Activated CD4-positive, alpha-beta T cell treated with anti-CD3 and anti-CD28 coated beads, Interleukin-10, Interleukin-2, amounts not matched to agents 100 ng/mL and 50 ng/mL, durations not matched to agents 16 hours and 8 hours (primary cell): ENCODE measurements at regions not wholly inside any gene's neighbourhood (a gene's known extent, or its start where the extent isn't known, plus 50 kb on each side); places are given as distances from the start of the nearest gene placed in this dataset.
"Not testable (repeated sequence)": the region's sequence is repeated elsewhere in the genome, so short reads cannot be mapped to it uniquely, and the experiment has no call there.

Experiments
- DNase-seq: peaks from one replicate; pipeline ENCODE4 v3.0.0-alpha.2; 2020

DNA sequence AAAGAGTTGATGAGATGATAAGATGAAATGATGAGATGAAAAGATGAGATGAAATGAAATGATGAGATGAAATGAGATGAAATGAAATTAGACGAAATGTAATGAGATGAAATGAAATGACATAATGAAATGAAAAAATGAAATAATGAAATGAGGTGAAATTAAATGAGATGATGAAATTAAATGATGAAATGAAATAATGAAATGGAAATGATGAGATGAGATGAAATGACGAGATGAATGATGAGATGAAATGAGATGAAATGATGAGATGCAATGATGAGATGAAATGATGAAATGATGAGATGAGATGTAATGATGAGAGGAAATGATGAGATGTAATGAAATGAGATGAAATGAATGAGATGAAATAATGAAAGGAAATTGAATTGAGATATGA lies 339.3 kb upstream of the PLGLB1 start:
- DNase-seq: not testable (repeated sequence)

DNA sequence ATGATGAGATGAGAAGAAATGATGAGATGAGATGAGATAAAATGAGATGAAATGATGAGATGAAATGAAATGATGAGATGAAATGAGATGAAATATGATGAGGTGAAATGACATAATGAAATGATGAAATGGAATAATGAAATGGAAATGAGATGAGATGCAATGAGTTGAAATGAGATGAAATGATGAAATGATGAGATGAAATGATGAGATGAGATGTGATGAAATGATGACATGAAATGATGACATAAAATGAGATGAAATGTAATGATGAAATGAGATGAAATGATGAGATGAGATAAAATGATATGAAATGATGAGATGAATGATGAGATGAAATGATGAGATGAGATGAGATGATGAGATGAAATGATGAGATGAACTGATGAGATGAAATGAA lies 340.2 kb upstream of the PLGLB1 start:
- DNase-seq: not testable (repeated sequence)

DNA sequence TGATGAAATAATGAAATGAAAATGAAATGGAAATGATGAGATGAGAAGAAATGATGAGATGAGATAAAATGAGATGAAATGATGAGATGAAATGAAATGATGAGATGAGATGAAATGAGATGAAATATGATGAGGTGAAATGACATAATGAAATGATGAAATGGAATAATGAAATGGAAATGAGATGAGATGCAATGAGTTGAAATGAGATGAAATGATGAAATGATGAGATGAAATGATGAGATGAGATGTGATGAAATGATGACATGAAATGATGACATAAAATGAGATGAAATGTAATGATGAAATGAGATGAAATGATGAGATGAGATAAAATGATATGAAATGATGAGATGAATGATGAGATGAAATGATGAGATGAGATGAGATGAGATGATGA lies 342.7 kb upstream of the PLGLB1 start:
- not testable (repeated sequence) for DNase-seq

DNA sequence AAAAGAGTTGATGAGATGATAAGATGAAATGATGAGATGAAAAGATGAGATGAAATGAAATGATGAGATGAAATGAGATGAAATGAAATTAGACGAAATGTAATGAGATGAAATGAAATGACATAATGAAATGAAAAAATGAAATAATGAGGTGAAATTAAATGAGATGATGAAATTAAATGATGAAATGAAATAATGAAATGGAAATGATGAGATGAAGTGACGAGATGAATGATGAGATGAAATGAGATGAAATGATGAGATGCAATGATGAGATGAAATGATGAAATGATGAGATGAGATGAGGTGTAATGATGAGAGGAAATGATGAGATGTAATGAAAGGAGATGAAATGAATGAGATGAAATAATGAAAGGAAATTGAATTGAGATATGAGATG lies 343.4 kb upstream of the PLGLB1 start:
- DNase-seq: not testable (repeated sequence)

DNA sequence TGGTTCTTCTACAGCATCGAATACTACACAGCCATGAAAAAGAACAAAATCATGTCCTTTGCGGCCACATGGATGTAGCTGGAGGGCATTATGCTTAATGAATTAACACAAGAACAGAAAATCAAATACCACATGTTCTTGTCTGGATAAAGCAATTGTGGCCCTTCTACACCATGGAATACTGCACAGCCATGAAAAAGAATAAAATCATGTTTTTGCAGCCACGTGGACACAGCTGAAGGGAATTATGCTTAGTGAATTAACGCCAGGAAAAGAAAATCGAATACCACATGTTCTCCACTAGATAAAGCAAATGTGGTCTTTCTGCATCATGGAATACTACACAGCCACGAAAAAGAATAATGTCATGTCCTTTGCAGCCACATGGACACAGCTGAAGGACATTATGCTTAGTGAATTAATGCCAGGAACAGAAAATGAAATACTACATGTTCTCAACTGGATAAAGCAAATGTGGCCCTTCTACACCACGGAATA lies 361.8 kb upstream of the PLGLB2 start:
- not testable (repeated sequence) for DNase-seq

DNA sequence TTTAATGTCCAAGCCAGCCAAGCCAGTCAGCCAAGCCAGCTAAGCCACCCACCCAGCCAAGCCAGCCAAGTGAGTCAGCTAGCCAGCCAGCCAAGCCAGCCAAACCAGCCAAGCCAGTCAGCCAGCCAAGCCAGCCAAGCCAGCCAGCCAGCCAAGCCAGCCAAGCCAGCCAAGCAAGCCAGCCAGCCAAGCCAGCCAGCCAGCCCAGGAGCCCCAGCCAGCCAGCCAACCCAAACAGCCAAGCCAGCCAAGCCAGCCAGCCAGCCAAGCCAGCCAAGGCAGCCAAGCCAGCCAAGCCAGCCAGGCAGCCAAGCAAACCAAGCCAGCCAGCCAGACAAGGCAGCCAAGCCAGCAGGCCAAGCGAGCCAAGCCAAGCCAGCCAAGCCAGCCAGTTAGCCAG lies 352.1 kb upstream of the PLGLB2 start:
- not testable (repeated sequence) for DNase-seq

DNA sequence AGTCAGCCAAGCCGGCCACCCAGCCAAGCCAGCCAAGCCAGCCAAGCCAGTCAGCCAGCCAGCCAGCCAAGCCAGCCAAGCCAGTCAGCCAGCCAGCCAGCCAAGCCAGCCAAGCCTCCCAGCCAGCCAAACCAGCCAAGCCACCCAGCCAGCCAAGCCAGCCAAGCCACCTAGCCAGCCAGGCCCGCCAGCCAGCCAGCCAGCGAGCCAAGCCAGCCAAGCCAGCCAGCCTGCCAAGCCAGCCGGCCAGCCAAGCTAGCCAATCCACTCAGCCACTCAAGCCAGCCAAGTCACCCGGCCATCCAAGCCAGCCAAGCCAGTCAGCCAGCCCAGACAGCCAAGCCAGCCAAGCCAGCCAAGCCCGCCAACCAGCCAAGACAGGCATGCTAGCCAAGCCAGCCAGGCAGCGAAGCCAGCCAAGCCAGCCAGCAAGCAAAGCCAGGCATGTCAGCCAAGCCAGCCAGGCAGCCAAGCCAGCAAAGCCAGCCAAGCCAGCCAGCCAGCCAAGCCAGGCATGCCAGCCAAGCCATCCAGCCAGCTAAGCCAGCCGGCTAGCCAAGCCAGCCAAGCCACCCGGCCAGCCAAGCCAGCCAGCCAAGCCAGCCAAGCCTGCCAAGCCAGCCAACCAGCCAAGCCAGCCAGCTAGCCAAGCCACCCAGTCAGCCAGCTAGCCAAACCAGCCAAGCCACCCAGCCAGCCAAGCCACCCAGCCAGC lies 351.2 kb upstream of the PLGLB2 start:
- not testable (repeated sequence) for DNase-seq

DNA sequence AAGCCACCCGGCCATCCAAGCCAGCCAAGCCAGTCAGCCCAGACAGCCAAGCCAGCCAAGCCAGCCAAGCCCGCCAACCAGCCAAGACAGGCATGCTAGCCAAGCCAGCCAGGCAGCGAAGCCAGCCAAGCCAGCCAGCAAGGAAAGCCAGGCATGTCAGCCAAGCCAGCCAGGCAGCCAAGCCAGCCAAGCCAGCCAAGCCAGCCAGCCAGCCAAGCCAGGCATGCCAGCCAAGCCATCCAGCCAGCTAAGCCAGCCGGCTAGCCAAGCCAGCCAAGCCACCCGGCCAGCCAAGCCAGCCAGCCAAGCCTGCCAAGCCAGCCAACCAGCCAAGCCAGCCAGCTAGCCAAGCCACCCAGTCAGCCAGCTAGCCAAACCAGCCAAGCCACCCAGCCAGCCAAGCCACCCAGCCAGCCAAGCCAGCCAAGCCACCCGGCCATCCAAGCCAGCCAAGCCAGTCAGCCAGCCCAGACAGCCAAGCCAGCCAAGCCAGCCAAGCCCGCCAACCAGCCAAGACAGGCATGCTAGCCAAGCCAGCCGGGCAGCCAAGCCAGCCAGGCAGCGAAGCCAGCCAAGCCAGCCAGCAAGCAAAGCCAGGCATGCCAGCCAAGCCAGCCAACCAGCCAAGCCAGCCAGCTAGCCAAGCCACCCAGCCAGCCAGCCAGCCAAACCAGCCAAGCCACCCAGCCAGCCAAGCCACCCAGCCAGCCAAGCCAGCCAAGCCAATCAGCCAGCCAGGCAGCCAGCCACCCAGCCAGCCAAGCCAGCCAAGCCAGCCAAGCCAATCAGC lies 350.4 kb upstream of the PLGLB2 start:
- not testable (repeated sequence) for DNase-seq

DNA sequence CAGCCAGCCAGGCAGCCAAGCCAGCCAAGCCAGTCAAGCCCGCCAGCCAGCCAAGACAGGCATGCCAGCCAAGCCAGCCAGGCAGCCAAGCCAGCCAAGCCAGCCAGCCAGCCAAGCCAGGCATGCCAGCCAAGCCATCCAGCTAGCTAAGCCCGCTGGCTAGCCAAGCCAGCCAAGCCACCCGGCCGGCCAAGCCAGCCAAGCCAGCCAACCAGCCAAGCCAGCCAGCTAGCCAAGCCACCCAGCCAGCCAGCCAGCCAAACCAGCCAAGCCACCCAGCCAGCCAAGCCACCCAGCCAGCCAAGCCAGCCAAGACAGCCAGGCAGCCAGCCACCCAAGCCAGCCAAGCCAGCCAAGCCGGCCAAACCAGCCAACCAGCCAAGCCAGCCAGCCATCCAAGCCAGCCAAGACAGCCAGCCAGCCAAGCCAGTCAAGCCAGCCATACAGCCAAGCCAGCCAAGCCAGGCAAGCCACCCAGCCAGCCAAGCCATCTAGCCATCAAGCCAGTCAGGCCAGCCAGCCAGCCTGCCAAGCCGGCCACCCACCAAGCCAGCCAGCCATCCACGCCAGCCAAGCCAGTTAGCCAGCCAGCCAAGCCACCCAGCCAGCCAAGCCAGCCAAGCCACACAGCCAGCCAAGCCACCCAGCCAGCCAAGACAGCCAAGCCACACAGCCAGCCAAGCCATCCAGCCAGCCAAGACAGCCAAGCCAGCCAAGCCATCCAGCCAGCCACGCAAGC lies 349.2 kb upstream of the PLGLB2 start:
- DNase-seq: not testable (repeated sequence)

DNA sequence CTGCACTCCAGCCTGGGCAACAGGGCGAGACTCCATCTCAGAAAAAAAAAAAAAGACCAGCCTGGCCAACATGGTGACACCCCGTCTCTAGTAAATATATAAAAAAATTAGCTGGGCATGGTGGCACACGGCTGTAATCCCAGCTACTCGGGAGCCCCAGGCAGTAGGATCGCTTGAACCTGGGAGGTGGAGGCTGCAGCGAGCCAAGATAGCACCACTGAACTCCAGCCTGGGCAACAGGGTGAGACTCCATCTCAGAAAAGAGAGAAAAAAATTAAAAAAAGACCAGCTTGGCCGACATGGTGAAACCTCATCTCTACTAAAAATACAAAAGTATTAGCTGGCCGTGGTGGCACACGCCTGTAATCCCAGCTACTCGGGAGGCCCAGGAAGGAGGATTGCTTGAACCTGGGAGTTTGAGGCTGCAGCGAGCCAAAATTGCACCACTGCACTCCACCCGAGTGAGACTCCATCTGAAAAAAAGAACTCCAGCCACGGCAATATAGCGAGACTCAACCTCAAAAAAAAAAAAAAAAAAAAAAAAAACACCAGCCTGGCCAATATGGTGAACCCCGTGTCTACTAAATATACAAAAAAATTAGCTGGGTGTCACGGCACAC lies 346.1 kb upstream of the PLGLB2 start:
- no peak for DNase-seq

DNA sequence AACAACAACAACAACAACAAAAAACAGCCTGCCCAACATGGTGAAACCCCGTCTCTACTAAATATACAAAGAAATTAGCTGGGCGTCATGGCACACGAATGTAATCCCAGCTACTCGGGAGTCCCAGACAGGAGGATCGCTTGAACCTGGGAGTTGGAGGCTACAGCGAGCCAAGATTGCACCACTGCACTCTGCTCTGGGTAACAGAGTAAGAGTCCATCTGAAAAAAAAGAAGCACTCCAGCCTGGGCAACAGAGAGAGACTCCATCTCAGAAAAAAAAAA lies 344.1 kb upstream of the PLGLB2 start:
- DNase-seq: no peak

DNA sequence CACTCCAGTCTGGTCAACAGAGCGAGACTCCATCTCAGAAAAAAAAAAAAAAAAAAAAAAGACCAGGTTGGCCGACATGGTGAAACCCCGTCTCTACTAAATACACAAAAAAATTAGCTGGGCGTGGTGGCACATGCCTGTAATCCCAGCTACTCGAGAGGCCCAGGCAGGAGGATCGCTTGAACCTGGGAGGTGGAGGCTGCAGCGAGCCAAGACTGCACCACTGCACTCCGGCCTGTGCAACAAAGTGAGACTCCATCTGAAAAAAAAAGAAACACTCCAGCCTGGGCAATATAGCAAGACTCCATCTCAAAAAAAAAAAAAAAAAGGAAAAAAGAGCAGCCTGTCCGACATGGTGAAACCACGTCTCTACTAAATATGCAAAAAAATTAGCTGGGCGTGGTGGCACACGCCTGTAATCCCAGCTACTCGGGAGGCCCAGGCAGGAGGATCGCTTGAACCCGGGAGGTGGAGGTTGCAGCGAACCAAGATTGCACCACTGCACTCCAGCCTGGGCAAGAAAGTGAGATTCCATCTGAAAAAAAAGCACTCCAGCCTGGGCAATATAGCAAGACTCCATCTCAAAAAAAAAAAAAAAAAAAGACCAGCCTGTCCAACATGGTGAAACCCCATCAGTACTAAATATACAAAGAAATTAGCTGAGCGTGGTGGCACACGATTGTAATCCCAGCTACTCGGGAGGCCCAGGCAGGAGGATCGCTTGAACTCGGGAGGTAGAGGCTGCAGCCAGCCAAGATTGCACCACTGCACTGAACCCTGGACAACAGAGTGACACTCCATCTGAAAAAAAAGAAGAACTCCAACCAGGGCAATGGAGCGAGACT lies 343.3 kb upstream of the PLGLB2 start:
- not testable (repeated sequence) for DNase-seq

DNA sequence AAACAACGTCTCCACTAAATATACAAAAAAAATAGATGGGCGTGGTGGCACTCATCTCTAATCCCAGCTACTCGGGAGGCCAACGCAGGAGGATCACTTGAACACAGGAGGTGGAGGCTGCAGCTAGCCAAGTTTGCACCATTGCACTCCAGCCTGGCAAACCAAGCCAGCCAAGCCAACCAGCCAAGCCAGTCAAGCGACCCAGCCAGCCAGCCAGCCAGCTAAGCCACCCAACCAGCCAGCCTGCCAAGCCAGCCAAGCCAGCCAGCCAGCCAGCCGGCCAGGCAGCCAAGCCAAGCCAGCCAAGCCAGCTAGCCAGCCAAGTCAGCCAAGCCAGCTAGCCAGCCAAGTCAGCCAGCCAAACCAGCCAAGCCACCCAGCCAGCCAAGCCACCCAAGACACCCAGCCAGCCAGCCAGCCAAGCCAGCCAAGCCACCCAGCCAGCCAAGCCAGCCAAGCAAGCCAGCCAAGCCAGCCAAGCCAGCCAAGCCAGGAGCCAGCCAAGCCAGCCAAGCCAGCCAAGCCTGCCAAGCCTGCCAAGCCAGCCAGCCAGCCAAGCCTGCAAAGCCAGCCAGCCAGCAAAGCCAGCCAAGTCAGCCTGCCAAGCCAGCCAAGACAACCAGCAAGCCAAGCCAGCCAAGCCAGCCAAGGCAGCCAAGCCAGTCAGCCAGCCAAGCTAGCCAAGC lies 342.2 kb upstream of the PLGLB2 start:
- DNase-seq: not testable (repeated sequence)

DNA sequence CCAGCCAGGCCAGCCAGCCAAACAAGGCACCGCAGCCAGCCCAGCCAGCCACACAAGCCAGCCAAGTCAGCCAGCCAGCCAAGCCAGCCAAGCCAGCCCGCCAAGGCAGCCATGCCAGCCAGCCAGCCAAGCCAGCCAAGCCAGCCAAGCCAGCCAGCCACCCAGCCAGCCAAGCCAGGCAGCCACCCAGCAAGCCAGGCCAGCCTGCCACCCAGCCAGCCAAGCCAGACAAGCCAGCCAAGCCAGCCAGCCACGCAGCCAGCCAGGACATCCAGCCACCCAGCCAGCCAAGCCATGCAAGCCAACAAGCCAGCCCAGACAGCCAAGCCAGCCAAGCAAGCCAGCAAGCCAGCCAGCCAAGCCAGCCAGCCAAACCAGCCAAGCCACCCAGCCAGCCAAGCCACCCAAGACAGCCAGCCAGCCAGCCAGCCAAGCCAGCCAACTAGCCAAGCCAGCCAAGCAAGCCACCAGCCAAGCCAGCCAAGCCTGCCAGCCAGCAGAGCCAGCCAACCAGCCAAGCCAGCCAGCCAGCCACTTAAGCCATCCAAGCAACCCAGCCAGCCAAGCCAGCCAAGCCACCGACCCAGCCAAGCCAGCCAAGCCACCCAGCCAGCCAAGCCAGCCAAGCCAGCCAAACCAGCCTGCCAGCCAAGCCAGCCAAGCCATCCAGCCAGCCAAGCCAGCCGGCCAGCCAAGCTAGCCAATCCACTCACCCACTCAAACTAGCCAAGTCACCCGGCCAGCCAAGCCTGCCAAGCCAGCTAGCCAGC lies 341.3 kb upstream of the PLGLB2 start:
- not testable (repeated sequence) for DNase-seq

DNA sequence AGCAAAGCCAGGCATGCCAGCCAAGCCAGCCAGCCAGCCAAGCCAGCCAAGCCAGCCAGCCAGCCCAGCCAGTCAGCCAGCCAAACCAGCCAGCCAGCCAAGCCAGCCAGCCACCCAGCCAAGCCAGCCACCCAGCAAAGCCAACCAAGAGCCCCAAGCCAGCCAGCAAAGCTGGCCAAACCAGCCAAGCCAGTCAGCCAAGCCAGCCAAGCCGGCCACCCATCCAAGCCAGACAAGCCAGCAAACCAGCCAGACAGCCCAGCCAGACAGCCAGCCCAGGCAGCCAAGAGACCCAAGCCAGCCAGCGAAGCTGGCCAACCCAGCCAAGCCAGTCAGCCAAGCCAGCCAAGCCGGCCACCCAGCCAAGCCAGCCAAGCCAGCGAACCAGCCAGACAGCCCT lies 338.3 kb upstream of the PLGLB2 start:
- DNase-seq: not testable (repeated sequence)

DNA sequence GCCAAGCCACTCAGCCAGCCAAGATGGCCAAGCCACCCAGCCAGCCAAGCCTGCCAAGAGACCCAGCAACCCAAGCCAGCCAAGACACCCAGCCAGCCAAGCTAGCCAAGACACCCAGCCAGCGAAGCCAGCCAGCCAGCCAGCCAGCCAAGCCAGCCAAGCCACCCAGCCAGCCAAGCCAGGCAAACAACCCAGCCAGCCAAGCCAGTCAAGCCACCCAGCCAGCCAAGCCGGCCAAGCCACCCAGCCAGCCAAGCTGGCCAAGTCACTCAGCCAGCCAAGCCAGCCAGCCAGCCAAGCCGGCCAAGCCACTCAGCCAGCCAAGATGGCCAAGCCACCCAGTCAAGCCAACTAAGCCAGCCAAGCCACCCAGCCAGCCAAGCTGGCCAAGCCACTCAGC lies 337.5 kb upstream of the PLGLB2 start:
- DNase-seq: not testable (repeated sequence)

DNA sequence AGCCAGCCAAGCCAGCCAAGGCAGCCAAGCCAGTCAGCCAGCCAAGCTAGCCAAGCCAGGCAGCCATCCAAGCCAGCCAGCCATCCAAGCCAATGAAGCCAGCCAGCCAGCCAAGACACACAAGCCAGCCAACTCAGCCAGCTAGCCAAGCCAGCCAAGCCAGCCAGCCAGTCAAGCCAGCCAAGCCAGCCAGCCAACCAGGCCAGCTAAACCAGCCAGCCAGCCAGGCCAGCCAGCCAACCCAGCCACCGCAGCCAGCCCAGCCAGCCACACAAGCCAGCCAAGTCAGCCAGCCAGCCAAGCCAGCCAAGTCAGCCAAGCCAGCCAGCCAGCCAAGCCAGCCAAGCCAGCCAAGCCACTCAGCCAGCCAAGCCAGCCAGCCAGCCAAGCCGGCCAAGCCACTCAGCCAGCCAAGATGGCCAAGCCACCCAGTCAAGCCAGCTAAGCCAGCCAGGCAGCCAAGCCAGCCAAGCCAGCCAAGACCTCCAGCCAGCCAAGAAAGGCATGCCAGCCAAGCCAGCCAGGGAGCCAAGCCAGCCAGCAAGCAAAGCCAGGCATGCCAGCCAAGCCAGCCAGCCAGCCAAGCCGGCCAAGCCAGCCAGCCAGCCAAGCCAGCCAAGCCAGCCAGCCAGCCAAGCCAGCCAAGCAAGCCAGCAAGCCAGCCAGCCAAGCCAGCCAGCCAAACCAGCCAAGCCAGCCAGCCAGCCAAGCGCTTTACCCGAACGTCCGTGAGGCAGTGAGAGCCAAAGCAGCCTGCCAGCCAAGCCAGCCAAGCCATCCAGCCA lies 335.7 kb upstream of the PLGLB2 start:
- not testable (repeated sequence) for DNase-seq

DNA sequence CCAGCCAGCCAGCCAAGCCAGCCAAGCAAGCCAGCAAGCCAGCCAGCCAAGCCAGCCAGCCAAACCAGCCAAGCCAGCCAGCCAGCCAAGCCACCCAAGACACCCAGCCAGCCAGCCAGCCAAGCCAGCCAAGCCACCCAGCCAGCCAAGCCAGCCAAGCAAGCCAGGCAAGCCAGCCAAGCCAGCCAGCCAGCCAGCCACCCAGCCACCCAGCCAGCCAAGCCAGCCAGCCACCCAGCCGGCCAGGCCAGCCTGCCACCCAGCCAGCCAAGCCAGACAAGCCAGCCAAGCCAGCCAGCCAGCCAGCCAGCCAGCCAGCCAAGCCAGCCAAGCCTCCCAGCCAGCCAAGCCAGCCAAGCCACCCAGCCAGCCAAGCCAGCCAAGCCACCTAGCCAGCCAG lies 333.6 kb upstream of the PLGLB2 start:
- DNase-seq: not testable (repeated sequence)

DNA sequence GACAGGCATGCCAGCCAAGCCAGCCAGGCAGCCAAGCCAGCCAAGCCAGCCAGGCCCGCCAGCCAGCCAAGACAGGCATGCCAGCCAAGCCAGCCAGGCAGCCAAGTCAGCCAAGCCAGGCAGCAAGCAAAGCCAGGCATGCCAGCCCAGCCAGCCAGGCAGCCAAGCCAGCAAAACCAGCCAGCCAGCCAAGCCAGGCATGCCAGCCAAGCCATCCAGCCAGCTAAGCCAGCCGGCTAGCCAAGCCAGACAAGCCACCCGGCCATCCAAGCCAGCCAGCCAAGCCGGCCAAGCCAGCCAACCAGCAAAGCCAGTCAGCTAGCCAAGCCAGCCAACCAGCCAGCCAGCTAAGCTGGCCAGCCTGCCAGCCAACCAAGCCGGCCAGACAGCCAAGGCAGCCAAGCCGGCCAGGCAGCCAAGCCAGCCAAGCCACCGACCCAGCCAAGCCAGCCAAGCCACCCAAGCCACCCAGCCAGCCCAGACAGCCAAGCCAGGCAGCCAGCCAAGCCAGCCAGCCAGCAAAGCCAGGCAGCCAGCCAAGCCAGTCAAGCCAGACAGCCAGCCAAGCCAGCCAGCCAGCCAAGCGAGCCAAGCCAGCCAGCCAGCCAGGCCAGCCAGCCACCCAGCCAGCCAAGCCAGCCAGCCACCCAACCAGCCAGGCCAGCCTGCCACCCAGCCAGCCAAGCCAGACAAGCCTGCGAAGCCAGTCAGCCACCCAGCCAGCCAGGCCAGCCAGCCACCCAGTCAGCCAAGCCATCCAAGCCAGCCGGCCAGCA lies 332.9 kb upstream of the PLGLB2 start:
- not testable (repeated sequence) for DNase-seq
